22Rv1 (cell line): ENCODE measurements at regions not wholly inside any gene's neighbourhood (a gene's known extent, or its start where the extent isn't known, plus 50 kb on each side); places are given as distances from the start of the nearest gene placed in this dataset.

Experiments used
- CTCF ChIP-seq: fragments of 450-650 bp; IDR thresholded peaks from 2 replicates; pipeline ENCODE4 v1.5.1; 2017; ENCODE audit warnings: mild to moderate bottlenecking
- ZFX ChIP-seq: fragments of 450-650 bp; IDR thresholded peaks from 2 replicates; pipeline ENCODE4 v1.6.1; 2017; ENCODE audit warnings: antibody characterized with exemption, borderline replicate concordance

DNA sequence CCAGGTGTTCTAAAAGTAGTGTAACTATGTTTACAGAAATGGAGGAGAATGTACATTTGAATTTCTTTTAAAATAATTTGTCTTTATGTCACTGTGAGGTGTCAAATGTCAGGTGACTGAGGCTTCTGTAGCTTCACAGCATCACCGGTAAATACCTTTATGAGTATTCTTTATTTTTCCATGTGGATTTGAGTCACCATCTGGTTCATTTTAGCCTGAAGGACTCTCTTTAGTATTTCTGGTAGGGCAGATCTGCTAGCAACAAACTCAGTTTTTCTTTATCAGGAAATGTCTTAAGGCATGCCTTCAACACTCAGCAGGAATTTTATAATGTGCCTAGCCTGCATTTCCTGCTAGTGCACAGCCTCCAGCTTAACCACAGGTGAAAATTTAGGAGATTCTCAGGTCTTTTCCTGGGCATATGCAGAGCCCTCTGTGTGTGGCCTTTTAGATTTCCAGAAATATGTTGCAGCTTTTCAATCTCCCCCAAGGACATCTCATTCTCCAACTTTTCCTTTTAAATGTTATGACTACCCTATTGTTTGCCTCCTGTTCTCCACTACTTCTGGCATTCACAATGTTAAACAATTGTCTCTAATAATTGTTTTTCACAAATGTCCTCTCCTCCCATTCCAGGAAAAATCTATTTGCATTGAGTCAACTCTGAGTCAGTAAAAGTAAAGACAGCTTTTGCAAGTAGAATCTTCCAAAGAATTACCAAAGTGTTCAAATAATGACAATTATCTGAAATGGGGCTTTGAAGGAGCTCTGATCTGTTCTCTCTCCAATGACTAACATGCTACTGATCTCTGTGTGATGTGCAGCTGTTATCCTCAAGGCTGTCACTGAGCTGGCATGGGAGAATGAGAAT, 239.4 kb upstream of the CPHXL start:
- TF ChIP-seq CTCF (no peak), ZFX (no peak)
